Jurkat, Clone E6-1 (cell line): ENCODE measurements at regions not wholly inside any gene's neighbourhood (a gene's known extent, or its start where the extent isn't known, plus 50 kb on each side); places are given as distances from the start of the nearest gene placed in this dataset.
A peak's percentile ranks its signal among the peaks of the same experiment; 100 is the strongest.
"Not testable (repeated sequence)": the region's sequence is repeated elsewhere in the genome, so short reads cannot be mapped to it uniquely, and the experiment has no call there.

Source experiments
- DNase-seq: peaks from one replicate; pipeline ENCODE4 v3.0.0-alpha.2; 2011; ENCODE audit warnings: low read depth, low spot score
- H3K4me3 ChIP-seq: 2 replicates; pipeline ENCODE4 v1.5.1; 2011; ENCODE audit warnings: mild to moderate bottlenecking, low read length, control low read depth, moderate library complexity

DNA sequence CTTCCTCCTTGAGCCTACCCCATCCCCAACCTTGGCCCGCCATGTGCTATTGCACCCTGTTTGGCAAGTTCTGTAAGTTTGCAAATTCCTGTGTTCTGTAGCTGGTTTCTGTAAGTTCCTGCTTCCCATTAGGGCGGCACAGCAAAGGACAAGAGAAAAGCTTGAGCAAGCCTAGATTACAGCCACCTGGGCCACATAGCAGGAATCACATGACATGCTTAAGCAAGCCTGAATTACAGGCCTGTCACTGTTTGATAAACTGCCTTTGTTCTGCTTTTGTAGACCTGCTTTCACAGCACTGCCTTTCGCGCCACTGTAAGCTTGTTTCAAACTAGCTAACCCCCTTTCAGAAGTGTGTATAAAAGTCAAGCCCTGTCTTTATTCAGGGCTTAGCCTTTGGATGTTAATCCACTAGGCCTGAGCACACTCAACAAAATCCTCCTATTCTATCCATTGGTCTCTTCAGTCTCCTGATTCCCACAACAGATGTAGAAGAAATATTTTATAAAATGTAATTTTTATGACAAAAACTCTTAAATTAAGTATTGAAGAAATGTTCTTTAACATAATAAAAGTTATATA lies 906.8 kb upstream of the NDST4 start:
- DNase-seq = no peak
- no peak overlapping the region for H3K4me3 ChIP-seq

DNA sequence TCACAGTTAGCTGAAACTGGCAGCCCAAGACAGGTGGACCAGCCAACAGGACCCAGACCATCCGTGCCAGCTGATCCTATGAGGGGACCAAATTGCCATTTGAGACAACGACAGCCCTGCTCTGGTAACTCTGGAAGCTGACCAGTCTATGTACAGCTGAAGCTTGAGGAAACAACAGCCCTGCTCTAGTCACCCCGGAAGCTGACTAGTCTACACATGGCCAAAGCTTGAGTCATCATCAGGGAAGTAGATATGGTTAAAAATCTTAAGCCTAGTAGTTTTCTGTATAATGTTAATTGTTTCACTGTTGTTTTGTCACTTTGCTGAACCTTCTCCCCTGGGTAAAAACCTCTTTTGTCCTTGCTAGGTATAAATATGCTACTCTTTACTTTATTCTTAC lies 905.4 kb upstream of the NDST4 start:
- DNase-seq = no peak
- no peak overlapping the region for H3K4me3 ChIP-seq

DNA sequence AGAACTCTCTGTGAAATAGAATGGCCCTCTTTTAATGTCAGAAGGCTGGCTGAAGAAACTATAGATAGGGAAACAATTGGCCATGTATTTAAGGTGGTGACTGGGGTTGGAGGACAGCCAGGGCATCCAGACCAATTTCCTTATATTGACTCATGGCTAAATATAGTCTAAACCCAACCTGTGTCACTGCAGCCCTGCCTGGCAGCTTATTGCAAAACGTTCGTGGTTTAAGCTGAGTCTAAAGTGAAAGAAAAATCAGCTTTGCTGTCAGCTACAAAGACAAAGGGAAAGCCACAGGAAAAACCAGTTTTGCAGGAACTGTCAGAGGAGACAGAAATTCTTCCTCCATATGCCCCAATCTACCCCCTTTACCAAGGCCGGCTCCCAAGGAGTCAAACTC lies 902.8 kb upstream of the NDST4 start:
- peak; percentile 11 for DNase-seq
- no peak overlapping the region for H3K4me3 ChIP-seq

GRCh38 chr4:116015549-116015948 lies 902.1 kb upstream of the NDST4 start:
- no peak for DNase-seq
- no peak overlapping the region for H3K4me3 ChIP-seq

- DNase-seq = no peak
- H3K4me3 ChIP-seq = no peak overlapping the region
Observed at GRCh38 chr4:116015062-116015461, 901.6 kb upstream of the NDST4 start.

- DNase-seq = no peak
Observed at GRCh38 chr4:116010923-116011322, 897.5 kb upstream of the NDST4 start.

GRCh38 chr4:116005806-116006088 lies 892.3 kb upstream of the NDST4 start:
- H3K4me3 ChIP-seq = no peak overlapping the region
- no peak for DNase-seq

More at GRCh38 chr4:116010923-116011322, 897.5 kb upstream of the NDST4 start:
- no peak overlapping the region for H3K4me3 ChIP-seq

DNA sequence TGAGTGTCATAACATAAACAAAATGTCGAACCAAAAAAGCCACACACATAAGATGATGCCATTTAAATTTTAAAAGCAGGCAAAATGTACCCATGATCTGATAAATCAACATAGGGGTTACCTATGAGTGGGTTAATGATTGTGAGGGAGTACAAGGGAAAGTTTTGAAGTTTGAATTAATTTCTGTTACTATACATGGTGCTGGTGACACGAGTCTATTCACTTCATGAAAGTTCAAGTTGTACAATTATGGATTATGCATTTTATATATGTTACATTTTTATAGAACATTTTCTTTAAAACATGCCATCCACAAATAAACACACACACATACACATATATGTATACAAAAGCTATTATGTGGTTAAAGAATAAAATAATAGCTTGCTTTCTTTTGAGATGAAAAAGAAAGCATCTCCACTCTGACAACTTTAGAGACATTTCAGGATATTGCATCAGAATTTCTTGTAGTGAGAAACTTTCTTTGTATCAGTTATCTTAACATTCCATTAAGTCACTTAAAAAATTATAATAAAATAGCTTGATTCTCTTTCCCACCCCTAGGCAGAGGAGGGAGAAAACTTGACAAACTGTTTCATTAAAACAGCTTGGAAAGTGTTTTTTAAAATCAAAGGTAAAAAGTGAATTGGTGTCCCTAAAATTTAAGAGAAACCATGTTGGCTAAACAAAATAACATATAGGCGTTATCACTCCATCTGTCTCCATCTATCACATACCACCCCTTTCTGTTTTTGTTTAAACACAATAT lies 891.8 kb upstream of the NDST4 start:
- H3K4me3 ChIP-seq = no peak overlapping the region
- no peak for DNase-seq

GRCh38 chr4:116001291-116001690 lies 887.9 kb upstream of the NDST4 start:
- H3K4me3 ChIP-seq = no peak overlapping the region
- no peak for DNase-seq

DNA sequence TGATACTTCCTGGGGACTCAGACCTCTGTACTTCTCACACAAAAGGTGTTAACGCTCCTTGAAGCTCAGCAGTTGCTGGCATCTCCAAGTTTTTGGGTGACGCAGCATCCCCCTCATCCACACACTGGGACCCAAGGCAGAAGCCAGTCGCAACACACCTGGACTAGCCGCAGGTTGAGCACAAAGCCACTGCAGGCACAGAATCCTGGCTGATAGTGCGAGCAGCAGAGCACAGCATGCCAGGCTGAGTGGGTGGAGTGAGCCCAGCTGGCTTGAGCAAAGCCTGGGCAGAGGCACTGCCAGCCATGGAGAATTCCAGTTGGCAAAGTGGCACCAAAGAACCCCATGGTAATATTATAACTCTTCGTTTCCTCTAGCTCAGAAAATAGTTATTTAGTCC lies 873.2 kb upstream of the NDST4 start:
- DNase-seq = no peak
- no peak overlapping the region for H3K4me3 ChIP-seq

- not testable (repeated sequence) for DNase-seq, H3K4me3 ChIP-seq
Observed at GRCh38 chr4:115975421-115976001, 862.1 kb upstream of the NDST4 start.

DNA sequence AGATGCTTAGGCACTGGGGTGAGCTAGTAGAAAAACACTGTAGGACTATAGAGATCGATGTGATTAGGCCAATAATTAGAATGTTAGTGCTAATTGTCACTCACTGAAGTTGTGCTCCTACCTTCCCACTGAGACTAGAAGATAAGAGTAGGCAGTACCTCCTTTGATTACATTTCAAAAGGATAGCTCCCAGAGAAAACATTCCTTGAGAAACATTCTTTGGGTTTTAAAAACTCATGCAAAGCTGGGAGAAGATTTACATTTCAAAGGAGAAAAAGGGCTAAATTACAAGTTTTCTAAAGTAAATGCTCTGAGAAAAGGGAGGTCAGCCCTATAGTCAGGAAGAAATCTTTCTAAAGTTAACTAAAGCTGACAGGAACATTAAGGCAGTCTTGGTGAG lies 860.3 kb upstream of the NDST4 start:
- DNase-seq = no peak
- H3K4me3 ChIP-seq = no peak overlapping the region

DNA sequence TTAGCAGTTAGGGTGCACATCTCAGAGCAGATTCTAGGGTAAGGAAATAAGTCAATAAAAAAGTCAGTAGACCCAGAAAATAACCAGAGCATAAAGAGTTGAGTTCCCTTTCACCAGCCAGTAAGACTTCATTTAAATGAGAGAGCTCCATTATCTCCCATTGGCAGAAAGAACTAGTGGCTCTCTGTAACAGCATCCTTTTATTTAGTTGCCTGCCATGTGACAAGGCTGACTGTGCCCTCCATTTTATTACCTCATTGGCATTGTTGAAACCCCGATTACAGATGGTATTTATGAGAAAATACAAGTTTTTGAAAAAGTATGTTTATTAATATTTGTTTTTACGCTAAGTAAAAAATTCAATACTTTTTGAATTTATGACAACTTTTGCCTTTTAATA lies 859.5 kb upstream of the NDST4 start:
- H3K4me3 ChIP-seq = no peak overlapping the region
- DNase-seq = no peak

GRCh38 chr4:115970859-115971258 lies 857.4 kb upstream of the NDST4 start:
- DNase-seq = no peak

DNA sequence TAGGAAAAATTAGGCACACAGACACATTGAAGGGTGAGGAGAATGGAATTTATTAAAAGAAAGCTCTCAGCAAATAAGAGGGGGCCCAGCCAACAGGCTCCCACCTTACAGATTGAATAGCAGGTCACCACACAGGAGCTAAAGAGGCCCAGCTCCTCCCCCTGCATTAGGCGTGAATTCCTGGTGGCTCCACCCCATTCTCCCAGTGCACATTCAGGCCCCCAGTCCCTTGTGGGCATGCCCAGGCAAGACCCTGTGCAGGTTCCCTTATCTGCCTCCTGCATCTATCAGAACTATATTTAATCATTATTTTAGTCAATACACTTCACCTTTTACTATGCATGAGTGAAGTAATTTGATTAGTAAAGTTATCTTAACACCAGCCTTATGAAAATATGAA lies 856.3 kb upstream of the NDST4 start:
- DNase-seq = no peak
- no peak overlapping the region for H3K4me3 ChIP-seq

More at GRCh38 chr4:115970859-115971258, 857.4 kb upstream of the NDST4 start:
- H3K4me3 ChIP-seq = no peak overlapping the region

GRCh38 chr4:115965588-115965987 lies 852.2 kb upstream of the NDST4 start:
- H3K4me3 ChIP-seq = no peak overlapping the region
- no peak for DNase-seq

GRCh38 chr4:115956054-115956796 lies 842.8 kb upstream of the NDST4 start:
- DNase-seq, H3K4me3 ChIP-seq: not testable (repeated sequence)

GRCh38 chr4:115950806-115951205 lies 837.4 kb upstream of the NDST4 start:
- DNase-seq = no peak
- H3K4me3 ChIP-seq = no peak overlapping the region

GRCh38 chr4:115949974-115950743 lies 836.7 kb upstream of the NDST4 start:
- not testable (repeated sequence) for DNase-seq, H3K4me3 ChIP-seq
